ENCODE measurements at regions not wholly inside any gene's neighbourhood (a gene's known extent, or its start where the extent isn't known, plus 50 kb on each side); places are given as distances from the start of the nearest gene placed in this dataset.

- Histone ChIP-seq H3K4me3 (ENCODE audit: low read depth, low read length) (no peak overlapping the region), H3K27me3 (ENCODE audit: control insufficient read depth, insufficient read depth, low read length) (no peaks in the 10 kb centered on the region), H3K9me3 (ENCODE audit: control insufficient read depth, insufficient read depth, low read length) (no peaks in the 10 kb centered on the region), H3K27ac (ENCODE audit: low read depth, low read length) (peak overlapping the region; percentile 83)
- ChIA-PET CTCF (interaction anchor here (0.6 to 2.0 kb wide), 7 partner anchors 10 to 242 kb away, joined by 3 to 6 read pairs (median 3); no protein-coding TSS in a partner anchor), POLR2A (interaction anchor here (0.6 kb wide), 1 partner anchor 164 kb away, joined by 3 read pairs; no protein-coding TSS in a partner anchor)
- DNase-seq (ENCODE audit: low read depth, low spot score): no peak
- TF ChIP-seq CTCF (IDR thresholded peaks at IDR 0.05; ENCODE audit: low read depth, low read length): no peak
Observed at GRCh38 chr2:234258562-234259141, 208.2 kb downstream of the SPP2 start.

- no peaks in the 10 kb centered on the region for H3K27me3 ChIP-seq (ENCODE audit: control insufficient read depth, insufficient read depth, low read length)
- peak; percentile 89 for DNase-seq (ENCODE audit: low read depth, low spot score)
- ChIA-PET CTCF (interaction anchor here (0.6 to 2.0 kb wide), 8 partner anchors 9 to 243 kb away, joined by 3 to 6 read pairs (median 4); no protein-coding TSS in a partner anchor), POLR2A (interaction anchor here (0.5 kb wide), 1 partner anchor 280 kb away, joined by 4 read pairs; no protein-coding TSS in a partner anchor)
- H3K27ac ChIP-seq (ENCODE audit: low read depth, low read length): peak overlapping the region; percentile 83
- no peaks in the 10 kb centered on the region for H3K9me3 ChIP-seq (ENCODE audit: control insufficient read depth, insufficient read depth, low read length)
- TF ChIP-seq CTCF (IDR thresholded peaks at IDR 0.05; ENCODE audit: low read depth, low read length): peak; percentile 80
- H3K4me3 ChIP-seq (ENCODE audit: low read depth, low read length): no peak overlapping the region
Observed at GRCh38 chr2:234257859-234258561, 207.5 kb downstream of the SPP2 start.

DNA sequence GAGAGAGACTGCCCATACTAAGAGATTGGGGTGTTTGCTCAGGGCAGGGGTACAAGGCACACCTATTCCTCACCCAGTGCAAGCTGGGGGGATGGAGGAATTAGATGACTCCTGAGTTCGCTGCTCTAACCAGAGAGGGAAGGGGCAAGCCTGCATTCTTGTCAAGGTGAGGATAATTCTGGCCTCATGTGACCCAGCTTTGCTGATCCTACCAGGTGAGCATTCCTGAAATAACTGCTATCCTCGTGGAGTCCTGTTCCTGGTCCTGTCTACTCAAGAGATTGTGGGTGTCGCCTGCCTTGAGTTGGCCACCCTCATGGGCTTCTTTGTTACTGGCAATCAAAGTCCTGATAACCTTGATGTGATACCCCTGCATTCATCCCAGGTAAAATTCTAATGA lies 206.0 kb downstream of the SPP2 start:
- Histone ChIP-seq H3K9me3 (ENCODE audit: control insufficient read depth, insufficient read depth, low read length) (no peaks in the 10 kb centered on the region), H3K27ac (ENCODE audit: low read depth, low read length) (no peak overlapping the region), H3K4me3 (ENCODE audit: low read depth, low read length) (no peak overlapping the region), H3K27me3 (ENCODE audit: control insufficient read depth, insufficient read depth, low read length) (no peaks in the 10 kb centered on the region)
- ChIA-PET POLR2A (no interaction called here), CTCF (interaction anchor here (1.7 kb wide), 1 partner anchor 10 kb away, joined by 3 read pairs; no protein-coding TSS in a partner anchor)
- no peak for DNase-seq (ENCODE audit: low read depth, low spot score)
- no peak for TF ChIP-seq CTCF (IDR thresholded peaks at IDR 0.05; ENCODE audit: low read depth, low read length)

DNA sequence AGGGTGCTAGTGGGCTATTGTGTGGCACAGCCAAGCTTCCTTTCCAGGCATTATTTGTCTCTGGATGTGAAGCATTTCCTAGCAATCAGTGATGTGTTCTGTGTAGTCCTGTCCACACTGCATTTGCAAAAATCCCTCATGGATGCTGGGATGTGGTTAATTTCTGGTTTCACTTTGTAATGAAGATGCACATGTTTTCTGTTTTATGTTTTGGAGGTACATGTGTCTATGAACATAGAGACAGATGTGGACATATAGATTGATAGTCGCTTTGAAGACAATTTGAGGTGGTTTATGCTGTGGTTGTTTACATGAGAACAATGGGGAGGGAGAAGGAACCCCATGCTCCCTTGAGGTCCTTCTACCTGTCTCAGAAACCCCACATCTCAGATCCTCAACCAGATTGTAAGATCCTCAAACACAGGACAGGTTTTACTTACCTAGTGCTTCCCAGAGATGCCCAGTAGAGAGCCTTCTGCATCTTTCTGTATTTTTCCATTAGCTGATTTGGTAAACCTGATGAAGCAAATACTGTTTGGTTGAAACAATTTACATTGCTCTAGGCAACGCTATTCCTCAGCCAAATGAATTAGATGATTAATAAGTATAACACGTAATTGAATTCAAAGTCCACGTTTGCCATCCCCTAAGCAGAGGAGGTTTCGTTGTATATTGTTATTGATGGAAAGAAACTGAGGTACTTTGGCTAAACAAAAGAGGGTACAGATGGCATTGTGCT lies 204.4 kb downstream of the SPP2 start:
- Histone ChIP-seq H3K27ac (ENCODE audit: low read depth, low read length) (no peak overlapping the region), H3K9me3 (ENCODE audit: control insufficient read depth, insufficient read depth, low read length) (no peaks in the 10 kb centered on the region), H3K4me3 (ENCODE audit: low read depth, low read length) (no peak overlapping the region), H3K27me3 (ENCODE audit: control insufficient read depth, insufficient read depth, low read length) (no peaks in the 10 kb centered on the region)
- POLR2A ChIA-PET: no interaction called here
- CTCF ChIA-PET: no interaction called here
- no peak for TF ChIP-seq CTCF (IDR thresholded peaks at IDR 0.05; ENCODE audit: low read depth, low read length)
- DNase-seq (ENCODE audit: low read depth, low spot score): no peak
